ENCODE measurements at regions not wholly inside any gene's neighbourhood (a gene's known extent, or its start where the extent isn't known, plus 50 kb on each side); places are given as distances from the start of the nearest gene placed in this dataset.

DNA sequence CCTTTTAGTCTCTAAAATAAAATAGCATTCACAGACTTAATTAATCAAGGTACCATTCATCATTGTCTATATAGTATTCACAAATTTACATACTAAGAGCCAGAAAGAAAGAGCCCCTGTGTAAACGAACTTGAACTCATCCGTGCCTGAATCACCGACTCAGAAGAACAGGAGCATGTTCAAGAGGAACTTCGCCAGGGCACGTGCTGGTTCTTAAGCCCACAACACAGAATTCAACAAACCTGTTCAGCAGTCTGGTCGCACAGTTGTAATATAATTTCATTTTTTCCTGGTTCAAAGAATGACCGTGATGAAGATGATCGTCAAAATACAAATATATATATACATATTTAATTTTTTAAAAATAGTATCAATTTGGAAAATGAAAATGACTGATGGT, 141.9 kb downstream of the CETN3 start:
- H4K20me1 ChIP-seq (ENCODE audit: insufficient read depth) = no peaks in the 10 kb centered on the region
- H2AFZ ChIP-seq (ENCODE audit: low read depth, low read length) = no peak overlapping the region
- no peaks in the 10 kb centered on the region for H3K79me2 ChIP-seq (replicated peaks; ENCODE audit: insufficient read depth, low read length)
- no peaks in the 10 kb centered on the region for H3K36me3 ChIP-seq (ENCODE audit: insufficient read depth, low read length)
- H3F3A ChIP-seq (ENCODE audit: insufficient read depth, low read length, poor library complexity, severe bottlenecking) = no peaks in the 10 kb centered on the region
- H3K9me2 ChIP-seq (ENCODE audit: insufficient read depth, low read length) = no peaks in the 10 kb centered on the region
- H3K27ac ChIP-seq (ENCODE audit: low read length) = no peak overlapping the region
- H3K27me3 ChIP-seq (ENCODE audit: insufficient read depth, low read depth, low read length) = no peaks in the 10 kb centered on the region
- no peak overlapping the region for H3K9ac ChIP-seq (ENCODE audit: low read length)
- H3K9me3 ChIP-seq (ENCODE audit: low read length) = no peaks in the 10 kb centered on the region
- H3K4me3 ChIP-seq (ENCODE audit: low read length) = no peak overlapping the region
- TF ChIP-seq EP300 (conservative IDR thresholded peaks at IDR 0.05; ENCODE audit: poor library complexity, severe bottlenecking) (no peak), RAD21 (conservative IDR thresholded peaks at IDR 0.05) (no peak), EZH2 (IDR thresholded peaks at IDR 0.05; ENCODE audit: borderline replicate concordance, insufficient read depth, low read length, poor library complexity, severe bottlenecking) (no peak), TAF1 (IDR thresholded peaks at IDR 0.05; ENCODE audit: low read depth) (no peak), SMC3 (conservative IDR thresholded peaks at IDR 0.05; ENCODE audit: poor library complexity) (no peak), POLR2AphosphoS5 (IDR thresholded peaks at IDR 0.05) (no peak), MXI1 (conservative IDR thresholded peaks at IDR 0.05; ENCODE audit: poor library complexity, severe bottlenecking) (no peak)
- TF ChIP-seq, protein P1, sequence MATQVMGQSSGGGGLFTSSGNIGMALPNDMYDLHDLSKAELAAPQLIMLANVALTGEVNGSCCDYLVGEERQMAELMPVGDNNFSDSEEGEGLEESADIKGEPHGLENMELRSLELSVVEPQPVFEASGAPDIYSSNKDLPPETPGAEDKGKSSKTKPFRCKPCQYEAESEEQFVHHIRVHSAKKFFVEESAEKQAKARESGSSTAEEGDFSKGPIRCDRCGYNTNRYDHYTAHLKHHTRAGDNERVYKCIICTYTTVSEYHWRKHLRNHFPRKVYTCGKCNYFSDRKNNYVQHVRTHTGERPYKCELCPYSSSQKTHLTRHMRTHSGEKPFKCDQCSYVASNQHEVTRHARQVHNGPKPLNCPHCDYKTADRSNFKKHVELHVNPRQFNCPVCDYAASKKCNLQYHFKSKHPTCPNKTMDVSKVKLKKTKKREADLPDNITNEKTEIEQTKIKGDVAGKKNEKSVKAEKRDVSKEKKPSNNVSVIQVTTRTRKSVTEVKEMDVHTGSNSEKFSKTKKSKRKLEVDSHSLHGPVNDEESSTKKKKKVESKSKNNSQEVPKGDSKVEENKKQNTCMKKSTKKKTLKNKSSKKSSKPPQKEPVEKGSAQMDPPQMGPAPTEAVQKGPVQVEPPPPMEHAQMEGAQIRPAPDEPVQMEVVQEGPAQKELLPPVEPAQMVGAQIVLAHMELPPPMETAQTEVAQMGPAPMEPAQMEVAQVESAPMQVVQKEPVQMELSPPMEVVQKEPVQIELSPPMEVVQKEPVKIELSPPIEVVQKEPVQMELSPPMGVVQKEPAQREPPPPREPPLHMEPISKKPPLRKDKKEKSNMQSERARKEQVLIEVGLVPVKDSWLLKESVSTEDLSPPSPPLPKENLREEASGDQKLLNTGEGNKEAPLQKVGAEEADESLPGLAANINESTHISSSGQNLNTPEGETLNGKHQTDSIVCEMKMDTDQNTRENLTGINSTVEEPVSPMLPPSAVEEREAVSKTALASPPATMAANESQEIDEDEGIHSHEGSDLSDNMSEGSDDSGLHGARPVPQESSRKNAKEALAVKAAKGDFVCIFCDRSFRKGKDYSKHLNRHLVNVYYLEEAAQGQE (IDR thresholded peaks at IDR 0.05; ENCODE audit: borderline replicate concordance) = no peak
- TF ChIP-seq, protein P2, sequence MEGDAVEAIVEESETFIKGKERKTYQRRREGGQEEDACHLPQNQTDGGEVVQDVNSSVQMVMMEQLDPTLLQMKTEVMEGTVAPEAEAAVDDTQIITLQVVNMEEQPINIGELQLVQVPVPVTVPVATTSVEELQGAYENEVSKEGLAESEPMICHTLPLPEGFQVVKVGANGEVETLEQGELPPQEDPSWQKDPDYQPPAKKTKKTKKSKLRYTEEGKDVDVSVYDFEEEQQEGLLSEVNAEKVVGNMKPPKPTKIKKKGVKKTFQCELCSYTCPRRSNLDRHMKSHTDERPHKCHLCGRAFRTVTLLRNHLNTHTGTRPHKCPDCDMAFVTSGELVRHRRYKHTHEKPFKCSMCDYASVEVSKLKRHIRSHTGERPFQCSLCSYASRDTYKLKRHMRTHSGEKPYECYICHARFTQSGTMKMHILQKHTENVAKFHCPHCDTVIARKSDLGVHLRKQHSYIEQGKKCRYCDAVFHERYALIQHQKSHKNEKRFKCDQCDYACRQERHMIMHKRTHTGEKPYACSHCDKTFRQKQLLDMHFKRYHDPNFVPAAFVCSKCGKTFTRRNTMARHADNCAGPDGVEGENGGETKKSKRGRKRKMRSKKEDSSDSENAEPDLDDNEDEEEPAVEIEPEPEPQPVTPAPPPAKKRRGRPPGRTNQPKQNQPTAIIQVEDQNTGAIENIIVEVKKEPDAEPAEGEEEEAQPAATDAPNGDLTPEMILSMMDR (IDR thresholded peaks at IDR 0.05; ENCODE audit: poor library complexity, severe bottlenecking) = no peak
- H3K4me2 ChIP-seq (ENCODE audit: low read length) = no peak overlapping the region

DNA sequence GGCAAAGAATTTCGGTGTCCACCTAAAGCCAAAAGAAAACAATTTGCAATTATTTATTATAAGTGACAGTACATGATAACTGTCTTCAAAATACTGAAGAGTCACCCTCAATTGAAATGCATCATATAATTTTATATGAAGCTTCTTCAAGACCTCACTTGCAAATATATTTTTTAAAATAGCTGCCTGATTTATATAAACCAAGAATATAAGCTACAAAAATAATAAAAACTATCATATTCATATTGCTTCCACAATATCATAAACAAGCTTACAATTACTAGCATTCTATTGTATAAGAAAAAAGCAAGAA, 144.1 kb downstream of the CETN3 start:
- Histone ChIP-seq H3K36me3 (ENCODE audit: insufficient read depth, low read length) (no peaks in the 10 kb centered on the region), H3K27me3 (ENCODE audit: insufficient read depth, low read depth, low read length) (no peaks in the 10 kb centered on the region), H3K4me3 (ENCODE audit: low read length) (no peak overlapping the region), H3K9ac (ENCODE audit: low read length) (no peak overlapping the region), H4K20me1 (ENCODE audit: insufficient read depth) (no peaks in the 10 kb centered on the region), H3K9me3 (ENCODE audit: low read length) (no peaks in the 10 kb centered on the region), H3K27ac (ENCODE audit: low read length) (no peak overlapping the region), H3K79me2 (replicated peaks; ENCODE audit: insufficient read depth, low read length) (no peaks in the 10 kb centered on the region), H3K9me2 (ENCODE audit: insufficient read depth, low read length) (no peaks in the 10 kb centered on the region), H3F3A (ENCODE audit: insufficient read depth, low read length, poor library complexity, severe bottlenecking) (no peaks in the 10 kb centered on the region), H2AFZ (ENCODE audit: low read depth, low read length) (peak overlapping the region; percentile 31), H3K4me2 (ENCODE audit: low read length) (no peak overlapping the region)
- TF ChIP-seq SMC3 (conservative IDR thresholded peaks at IDR 0.05; ENCODE audit: poor library complexity) (peak; percentile 58), POLR2AphosphoS5 (IDR thresholded peaks at IDR 0.05) (no peak)

Measured in neural cell (in vitro differentiated cells).